ENCODE measurements at regions not wholly inside any gene's neighbourhood (a gene's known extent, or its start where the extent isn't known, plus 50 kb on each side); places are given as distances from the start of the nearest gene placed in this dataset.

- DNase-seq (ENCODE audit: extremely low read depth, low read depth) = no peak
These were observed 88.6 kb upstream of the CACNA2D3 start for GRCh38 chr3:54033761-54034160.

GRCh38 chr3:54032598-54032997, 89.8 kb upstream of the CACNA2D3 start:
- no peak overlapping the region for H3K4me3 ChIP-seq (replicated peaks; ENCODE audit: low read depth, low read length)
- TF ChIP-seq CTCF (IDR thresholded peaks at IDR 0.05; ENCODE audit: low read depth, low read length, missing control alignments) = no peak
- no peak for DNase-seq (ENCODE audit: extremely low read depth, low read depth)

More at GRCh38 chr3:54033761-54034160, 88.6 kb upstream of the CACNA2D3 start:
- no peak for TF ChIP-seq CTCF (IDR thresholded peaks at IDR 0.05; ENCODE audit: low read depth, low read length, missing control alignments)
- no peak overlapping the region for H3K4me3 ChIP-seq (replicated peaks; ENCODE audit: low read depth, low read length)

- no peak for TF ChIP-seq CTCF (IDR thresholded peaks at IDR 0.05; ENCODE audit: low read depth, low read length, missing control alignments)
These were observed 94.0 kb upstream of the CACNA2D3 start for GRCh38 chr3:54028372-54028771.

GRCh38 chr3:54026543-54026942, 95.8 kb upstream of the CACNA2D3 start:
- no peak overlapping the region for H3K4me3 ChIP-seq (replicated peaks; ENCODE audit: low read depth, low read length)
- DNase-seq (ENCODE audit: extremely low read depth, low read depth) = no peak
- no peak for TF ChIP-seq CTCF (IDR thresholded peaks at IDR 0.05; ENCODE audit: low read depth, low read length, missing control alignments)

More at GRCh38 chr3:54028372-54028771, 94.0 kb upstream of the CACNA2D3 start:
- no peak overlapping the region for H3K4me3 ChIP-seq (replicated peaks; ENCODE audit: low read depth, low read length)
- DNase-seq (ENCODE audit: extremely low read depth, low read depth) = no peak

- H3K4me3 ChIP-seq (replicated peaks; ENCODE audit: low read depth, low read length) = no peak overlapping the region
- TF ChIP-seq CTCF (IDR thresholded peaks at IDR 0.05; ENCODE audit: low read depth, low read length, missing control alignments) = no peak
- no peak for DNase-seq (ENCODE audit: extremely low read depth, low read depth)
These were observed 101.3 kb upstream of the CACNA2D3 start for GRCh38 chr3:54021071-54021470.

GRCh38 chr3:54020436-54020835, 101.9 kb upstream of the CACNA2D3 start:
- DNase-seq (ENCODE audit: extremely low read depth, low read depth) = no peak
- H3K4me3 ChIP-seq (replicated peaks; ENCODE audit: low read depth, low read length) = no peak overlapping the region
- TF ChIP-seq CTCF (IDR thresholded peaks at IDR 0.05; ENCODE audit: low read depth, low read length, missing control alignments) = no peak

GRCh38 chr3:54014067-54014466, 108.3 kb upstream of the CACNA2D3 start:
- no peak for DNase-seq (ENCODE audit: extremely low read depth, low read depth)
- no peak for TF ChIP-seq CTCF (IDR thresholded peaks at IDR 0.05; ENCODE audit: low read depth, low read length, missing control alignments)
- no peak overlapping the region for H3K4me3 ChIP-seq (replicated peaks; ENCODE audit: low read depth, low read length)

All from HFF-Myc (cell line).